ENCODE measurements at regions not wholly inside any gene's neighbourhood (a gene's known extent, or its start where the extent isn't known, plus 50 kb on each side); places are given as distances from the start of the nearest gene placed in this dataset.

GRCh38 chr19:46928951-46929350 lies 68.2 kb downstream of the ARHGAP35 start:
- TF ChIP-seq TAF1 (IDR thresholded peaks at IDR 0.05; ENCODE audit: borderline replicate concordance, insufficient read depth, low read length) (no peak), SIN3A (IDR thresholded peaks at IDR 0.05; ENCODE audit: borderline replicate concordance, insufficient read depth, low read length) (no peak), REST (IDR thresholded peaks at IDR 0.05; ENCODE audit: insufficient read depth in 1 of 2, low read depth in 2 of 2, low read length in 2 of 2) (no peak), POLR2AphosphoS5 (IDR thresholded peaks at IDR 0.05; ENCODE audit: low read depth, low read length) (no peak), FOXP2 (optimal IDR thresholded peaks at IDR 0.05; ENCODE audit: borderline replicate concordance, extremely low read depth, extremely low read length, insufficient read depth) (no peak)

- TF ChIP-seq SIN3A (IDR thresholded peaks at IDR 0.05; ENCODE audit: borderline replicate concordance, insufficient read depth, low read length), result no peak
- no peak for TF ChIP-seq TAF1 (IDR thresholded peaks at IDR 0.05; ENCODE audit: borderline replicate concordance, insufficient read depth, low read length)
- TF ChIP-seq FOXP2 (optimal IDR thresholded peaks at IDR 0.05; ENCODE audit: borderline replicate concordance, extremely low read depth, extremely low read length, insufficient read depth), result no peak
- TF ChIP-seq REST (IDR thresholded peaks at IDR 0.05; ENCODE audit: insufficient read depth in 1 of 2, low read depth in 2 of 2, low read length in 2 of 2), result no peak
- TF ChIP-seq POLR2AphosphoS5 (IDR thresholded peaks at IDR 0.05; ENCODE audit: low read depth, low read length), result no peak
Observed at GRCh38 chr19:46931202-46931601, 70.4 kb downstream of the ARHGAP35 start.

GRCh38 chr19:46932346-46932745 lies 71.5 kb downstream of the ARHGAP35 start:
- no peak for TF ChIP-seq FOXP2 (optimal IDR thresholded peaks at IDR 0.05; ENCODE audit: borderline replicate concordance, extremely low read depth, extremely low read length, insufficient read depth)
- no peak for TF ChIP-seq REST (IDR thresholded peaks at IDR 0.05; ENCODE audit: insufficient read depth in 1 of 2, low read depth in 2 of 2, low read length in 2 of 2)
- no peak for TF ChIP-seq POLR2AphosphoS5 (IDR thresholded peaks at IDR 0.05; ENCODE audit: low read depth, low read length)

GRCh38 chr19:46935066-46935663 lies 74.4 kb downstream of the ARHGAP35 start:
- TF ChIP-seq TAF1 (IDR thresholded peaks at IDR 0.05; ENCODE audit: borderline replicate concordance, insufficient read depth, low read length) (no peak), REST (IDR thresholded peaks at IDR 0.05; ENCODE audit: insufficient read depth in 1 of 2, low read depth in 2 of 2, low read length in 2 of 2) (no peak), POLR2AphosphoS5 (IDR thresholded peaks at IDR 0.05; ENCODE audit: low read depth, low read length) (no peak), SIN3A (IDR thresholded peaks at IDR 0.05; ENCODE audit: borderline replicate concordance, insufficient read depth, low read length) (no peak), FOXP2 (optimal IDR thresholded peaks at IDR 0.05; ENCODE audit: borderline replicate concordance, extremely low read depth, extremely low read length, insufficient read depth) (no peak)
